ENCODE measurements at regions not wholly inside any gene's neighbourhood (a gene's known extent, or its start where the extent isn't known, plus 50 kb on each side); places are given as distances from the start of the nearest gene placed in this dataset.

DNA sequence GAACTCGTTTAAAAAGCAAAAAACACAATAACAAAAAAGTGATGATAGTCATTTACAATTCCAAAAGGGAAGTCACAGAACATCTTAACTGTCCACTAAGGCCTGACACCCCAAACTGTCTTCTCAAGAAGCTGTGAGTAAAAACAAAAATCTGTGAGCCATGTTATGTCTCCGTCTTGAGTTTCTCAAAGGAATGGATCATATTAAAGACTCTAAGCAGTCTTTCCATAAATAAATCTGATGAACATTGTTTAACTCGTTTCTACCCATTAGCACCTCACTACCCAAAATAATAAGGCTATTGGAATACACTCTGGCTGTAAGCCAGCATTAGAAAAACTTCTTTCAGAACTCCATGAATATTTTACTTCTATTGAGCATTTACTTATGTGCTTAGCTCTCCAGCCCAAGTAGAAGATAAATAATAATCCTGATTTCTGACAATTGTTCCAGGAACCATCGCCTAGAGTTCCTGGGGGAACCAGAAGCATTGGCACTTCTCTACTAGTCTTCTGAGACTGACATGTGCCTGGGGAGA, 396.0 kb downstream of the STK39 start:
- no peak for TF ChIP-seq POLR2AphosphoS5 (IDR thresholded peaks at IDR 0.05)
- TF ChIP-seq, protein P1, sequence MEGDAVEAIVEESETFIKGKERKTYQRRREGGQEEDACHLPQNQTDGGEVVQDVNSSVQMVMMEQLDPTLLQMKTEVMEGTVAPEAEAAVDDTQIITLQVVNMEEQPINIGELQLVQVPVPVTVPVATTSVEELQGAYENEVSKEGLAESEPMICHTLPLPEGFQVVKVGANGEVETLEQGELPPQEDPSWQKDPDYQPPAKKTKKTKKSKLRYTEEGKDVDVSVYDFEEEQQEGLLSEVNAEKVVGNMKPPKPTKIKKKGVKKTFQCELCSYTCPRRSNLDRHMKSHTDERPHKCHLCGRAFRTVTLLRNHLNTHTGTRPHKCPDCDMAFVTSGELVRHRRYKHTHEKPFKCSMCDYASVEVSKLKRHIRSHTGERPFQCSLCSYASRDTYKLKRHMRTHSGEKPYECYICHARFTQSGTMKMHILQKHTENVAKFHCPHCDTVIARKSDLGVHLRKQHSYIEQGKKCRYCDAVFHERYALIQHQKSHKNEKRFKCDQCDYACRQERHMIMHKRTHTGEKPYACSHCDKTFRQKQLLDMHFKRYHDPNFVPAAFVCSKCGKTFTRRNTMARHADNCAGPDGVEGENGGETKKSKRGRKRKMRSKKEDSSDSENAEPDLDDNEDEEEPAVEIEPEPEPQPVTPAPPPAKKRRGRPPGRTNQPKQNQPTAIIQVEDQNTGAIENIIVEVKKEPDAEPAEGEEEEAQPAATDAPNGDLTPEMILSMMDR (IDR thresholded peaks at IDR 0.05), result no peak
- TF ChIP-seq POLR2A (IDR thresholded peaks at IDR 0.05), result no peak

All from transverse colon (tissue), 4 donors.